ENCODE measurements at regions not wholly inside any gene's neighbourhood (a gene's known extent, or its start where the extent isn't known, plus 50 kb on each side); places are given as distances from the start of the nearest gene placed in this dataset.

GRCh38 chr17:51486091-51486490 is 225.7 kb downstream of the UTP18 start:
- no peak for TF ChIP-seq CTCF (IDR thresholded peaks at IDR 0.05; ENCODE audit: unreplicated experiment)
- Mint-ChIP-seq H3K27me3 (peaks cover 5% of the 10 kb centered on the region), H3K27ac (no peak overlapping the region), H3K9me3 (ENCODE audit: low read depth) (peaks cover 11% of the 10 kb centered on the region), H3K4me3 (ENCODE audit: low read depth) (no peak overlapping the region), H3K4me1 (ENCODE audit: low read depth) (no peaks in the 10 kb centered on the region), H3K36me3 (ENCODE audit: insufficient read depth) (no peaks in the 10 kb centered on the region)
- DNase-seq (ENCODE audit: low spot score, unreplicated experiment): no peak

GRCh38 chr17:51486885-51487520 is 226.7 kb downstream of the UTP18 start:
- no peak overlapping the region for H3K4me3 Mint-ChIP-seq (ENCODE audit: low read depth)
- TF ChIP-seq CTCF (IDR thresholded peaks at IDR 0.05; ENCODE audit: unreplicated experiment): no peak
- H3K9me3 Mint-ChIP-seq (ENCODE audit: low read depth): peaks cover 6% of the 10 kb centered on the region
- no peak overlapping the region for H3K27ac Mint-ChIP-seq
- no peak for DNase-seq (ENCODE audit: low spot score, unreplicated experiment)
- peaks cover 5% of the 10 kb centered on the region for H3K27me3 Mint-ChIP-seq
- H3K4me1 Mint-ChIP-seq (ENCODE audit: low read depth): no peaks in the 10 kb centered on the region
- H3K36me3 Mint-ChIP-seq (ENCODE audit: insufficient read depth): no peaks in the 10 kb centered on the region

- TF ChIP-seq CTCF (IDR thresholded peaks at IDR 0.05; ENCODE audit: unreplicated experiment): peak; percentile 47
- Mint-ChIP-seq H3K27me3 (peaks cover 5% of the 10 kb centered on the region), H3K9me3 (ENCODE audit: low read depth) (peaks cover 6% of the 10 kb centered on the region), H3K4me3 (ENCODE audit: low read depth) (no peak overlapping the region), H3K4me1 (ENCODE audit: low read depth) (no peaks in the 10 kb centered on the region), H3K27ac (no peak overlapping the region), H3K36me3 (ENCODE audit: insufficient read depth) (no peaks in the 10 kb centered on the region)
- DNase-seq (ENCODE audit: low spot score, unreplicated experiment): no peak
These were observed 227.6 kb downstream of the UTP18 start for GRCh38 chr17:51487947-51488346.

- no peak for DNase-seq (ENCODE audit: low spot score, unreplicated experiment)
- H3K27ac Mint-ChIP-seq: no peak overlapping the region
- no peak for TF ChIP-seq CTCF (IDR thresholded peaks at IDR 0.05; ENCODE audit: unreplicated experiment)
- H3K4me1 Mint-ChIP-seq (ENCODE audit: low read depth): peaks cover 2% of the 10 kb centered on the region
- no peaks in the 10 kb centered on the region for H3K36me3 Mint-ChIP-seq (ENCODE audit: insufficient read depth)
- no peak overlapping the region for H3K4me3 Mint-ChIP-seq (ENCODE audit: low read depth)
- peaks cover 7% of the 10 kb centered on the region for H3K9me3 Mint-ChIP-seq (ENCODE audit: low read depth)
- peaks cover 8% of the 10 kb centered on the region for H3K27me3 Mint-ChIP-seq
These were observed 231.1 kb downstream of the UTP18 start for GRCh38 chr17:51491416-51491815.

- Mint-ChIP-seq H3K36me3 (ENCODE audit: insufficient read depth) (no peaks in the 10 kb centered on the region), H3K27ac (no peak overlapping the region), H3K27me3 (peaks cover 10% of the 10 kb centered on the region), H3K4me3 (ENCODE audit: low read depth) (no peak overlapping the region), H3K9me3 (ENCODE audit: low read depth) (peaks cover 7% of the 10 kb centered on the region), H3K4me1 (ENCODE audit: low read depth) (peaks cover 3% of the 10 kb centered on the region)
- TF ChIP-seq CTCF (IDR thresholded peaks at IDR 0.05; ENCODE audit: unreplicated experiment): no peak
- DNase-seq (ENCODE audit: low spot score, unreplicated experiment): no peak
These were observed 232.9 kb downstream of the UTP18 start for GRCh38 chr17:51493206-51493605.
